WTC11 (cell line): ENCODE measurements at regions not wholly inside any gene's neighbourhood (a gene's known extent, or its start where the extent isn't known, plus 50 kb on each side); places are given as distances from the start of the nearest gene placed in this dataset.

Source experiments
- ATAC-seq: fragments of 200-7000 bp; cut with Tn5 transposase; 2 replicates; pipeline ENCODE4 v1.10.0; 2021; ENCODE audit warnings: mild to moderate bottlenecking, moderate library complexity
- CTCF ChIA-PET: fragments of 300-600 bp; sonication (Branson Sonifier 250); formaldehyde crosslinking; loops from one replicate; lab custom pipeline; 2021; ENCODE audit warnings: antibody characterized with exemption; lab: Charles Lee
- POLR2A ChIA-PET: fragments of 350-600 bp; sonication (Branson Sonifier 250); formaldehyde crosslinking; loops from one replicate; lab custom pipeline; 2021; ENCODE audit warnings: antibody characterized with exemption; lab: Charles Lee
- DNase-seq: peaks from one replicate; pipeline ENCODE4 v3.0.0; 2021; ENCODE audit warnings: low spot score
- H3K27ac Mint-ChIP-seq: 2 replicates; pipeline ENCODE4 v1.8.0; 2021; ENCODE audit warnings: mixed read lengths
- H3K27me3 Mint-ChIP-seq: 2 replicates; pipeline ENCODE4 v1.8.0; 2021; ENCODE audit warnings: low read depth, mild to moderate bottlenecking, moderate library complexity, mixed read lengths
- H3K36me3 Mint-ChIP-seq: 2 replicates; pipeline ENCODE4 v1.8.0; 2021; ENCODE audit warnings: mixed read lengths
- H3K4me1 Mint-ChIP-seq: 2 replicates; pipeline ENCODE4 v1.8.0; 2022; ENCODE audit warnings: mixed read lengths
- H3K4me3 Mint-ChIP-seq: 2 replicates; pipeline ENCODE4 v1.8.0; 2021; ENCODE audit warnings: mild to moderate bottlenecking, moderate library complexity, mixed read lengths
- H3K9me3 Mint-ChIP-seq: 2 replicates; pipeline ENCODE4 v1.8.0; 2021; ENCODE audit warnings: mixed read lengths
- ATF2 ChIP-seq: sonication (generic); formaldehyde crosslinking; IDR thresholded peaks from 2 replicates; pipeline ENCODE4 v1.8.1; 2022; ENCODE audit warnings: low read depth, missing genetic modification reagents, borderline replicate concordance
- CREB1 ChIP-seq: sonication (generic); formaldehyde crosslinking; IDR thresholded peaks from 2 replicates; pipeline ENCODE4 v1.8.0; 2023; ENCODE audit warnings: mild to moderate bottlenecking, missing genetic modification reagents
- CTCF ChIP-seq: fragments of 200-600 bp; IDR thresholded peaks from 2 replicates; pipeline ENCODE4 v1.8.0; 2022; ENCODE audit warnings: antibody characterized with exemption
- ETV6 ChIP-seq: sonication (generic); formaldehyde crosslinking; IDR thresholded peaks from 2 replicates; pipeline ENCODE4 v1.8.1; 2022; ENCODE audit warnings: mild to moderate bottlenecking, missing genetic modification reagents
- FOXK1 ChIP-seq: sonication (generic); formaldehyde crosslinking; IDR thresholded peaks from 2 replicates; pipeline ENCODE4 v1.8.0; 2022; ENCODE audit warnings: mild to moderate bottlenecking, moderate library complexity, missing genetic modification reagents
- GABPB1 ChIP-seq: sonication (generic); formaldehyde crosslinking; IDR thresholded peaks from 2 replicates; pipeline ENCODE4 v1.8.1; 2023; ENCODE audit warnings: mild to moderate bottlenecking, missing genetic modification reagents
- GRHL2 ChIP-seq: fragments of 250-450 bp; sonication (Bioruptor Pico); IDR thresholded peaks from 2 replicates; pipeline ENCODE4 v1.8.0; 2022; ENCODE audit warnings: mild to moderate bottlenecking, moderate library complexity; ENCODE audit not compliant: insufficient replicate concordance, severe bottlenecking
- KAT7 ChIP-seq: sonication (generic); formaldehyde crosslinking; IDR thresholded peaks from 2 replicates; pipeline ENCODE4 v1.8.1; 2023; ENCODE audit warnings: missing genetic modification reagents, mild to moderate bottlenecking, borderline replicate concordance
- NFYB ChIP-seq: sonication (generic); formaldehyde crosslinking; conservative IDR thresholded peaks from 2 replicates; pipeline ENCODE4 v1.8.0; 2022; ENCODE audit warnings: low read depth, missing genetic modification reagents
- NR2C2 ChIP-seq: sonication (generic); formaldehyde crosslinking; IDR thresholded peaks from 2 replicates; pipeline ENCODE4 v1.8.0; 2022; ENCODE audit warnings: mild to moderate bottlenecking, missing genetic modification reagents
- NR3C1 ChIP-seq: sonication (generic); formaldehyde crosslinking; conservative IDR thresholded peaks from 2 replicates; pipeline ENCODE4 v1.8.1; 2023; ENCODE audit warnings: low read depth, mild to moderate bottlenecking, missing genetic modification reagents
- SMAD3 ChIP-seq: sonication (generic); formaldehyde crosslinking; IDR thresholded peaks from 2 replicates; pipeline ENCODE4 v1.8.0; 2022; ENCODE audit warnings: missing genetic modification reagents, mild to moderate bottlenecking, borderline replicate concordance
- SP1 ChIP-seq: sonication (generic); formaldehyde crosslinking; conservative IDR thresholded peaks from 2 replicates; pipeline ENCODE4 v1.8.1; 2022; ENCODE audit warnings: missing genetic modification reagents
- ZNF219 ChIP-seq: sonication (generic); formaldehyde crosslinking; IDR thresholded peaks from 2 replicates; pipeline ENCODE4 v1.8.0; 2023; ENCODE audit warnings: missing genetic modification reagents, mild to moderate bottlenecking, borderline replicate concordance
- ZNF396 ChIP-seq: fragments of 250-450 bp; sonication (Bioruptor Pico); IDR thresholded peaks from 2 replicates; pipeline ENCODE4 v1.8.0; 2021; ENCODE audit warnings: mild to moderate bottlenecking, moderate library complexity, borderline replicate concordance
- ZNF423 ChIP-seq: fragments of 250-450 bp; sonication (Bioruptor Pico); IDR thresholded peaks from 2 replicates; pipeline ENCODE4 v2.1.2; 2022; ENCODE audit warnings: mild to moderate bottlenecking, moderate library complexity
- TF ChIP-seq, protein P1 (sequence below): fragments of 250-450 bp; sonication (Bioruptor Pico); IDR thresholded peaks from 2 replicates; pipeline ENCODE4 v1.9.0; 2021; ENCODE audit warnings: mild to moderate bottlenecking, borderline replicate concordance
- TF ChIP-seq, protein P2 (sequence below): fragments of 250-450 bp; sonication (Bioruptor Pico); IDR thresholded peaks from 2 replicates; pipeline ENCODE4 v1.9.0; 2021; ENCODE audit warnings: mild to moderate bottlenecking

- ChIA-PET CTCF (no interaction called here), POLR2A (no interaction called here)
- TF ChIP-seq, protein P1, sequence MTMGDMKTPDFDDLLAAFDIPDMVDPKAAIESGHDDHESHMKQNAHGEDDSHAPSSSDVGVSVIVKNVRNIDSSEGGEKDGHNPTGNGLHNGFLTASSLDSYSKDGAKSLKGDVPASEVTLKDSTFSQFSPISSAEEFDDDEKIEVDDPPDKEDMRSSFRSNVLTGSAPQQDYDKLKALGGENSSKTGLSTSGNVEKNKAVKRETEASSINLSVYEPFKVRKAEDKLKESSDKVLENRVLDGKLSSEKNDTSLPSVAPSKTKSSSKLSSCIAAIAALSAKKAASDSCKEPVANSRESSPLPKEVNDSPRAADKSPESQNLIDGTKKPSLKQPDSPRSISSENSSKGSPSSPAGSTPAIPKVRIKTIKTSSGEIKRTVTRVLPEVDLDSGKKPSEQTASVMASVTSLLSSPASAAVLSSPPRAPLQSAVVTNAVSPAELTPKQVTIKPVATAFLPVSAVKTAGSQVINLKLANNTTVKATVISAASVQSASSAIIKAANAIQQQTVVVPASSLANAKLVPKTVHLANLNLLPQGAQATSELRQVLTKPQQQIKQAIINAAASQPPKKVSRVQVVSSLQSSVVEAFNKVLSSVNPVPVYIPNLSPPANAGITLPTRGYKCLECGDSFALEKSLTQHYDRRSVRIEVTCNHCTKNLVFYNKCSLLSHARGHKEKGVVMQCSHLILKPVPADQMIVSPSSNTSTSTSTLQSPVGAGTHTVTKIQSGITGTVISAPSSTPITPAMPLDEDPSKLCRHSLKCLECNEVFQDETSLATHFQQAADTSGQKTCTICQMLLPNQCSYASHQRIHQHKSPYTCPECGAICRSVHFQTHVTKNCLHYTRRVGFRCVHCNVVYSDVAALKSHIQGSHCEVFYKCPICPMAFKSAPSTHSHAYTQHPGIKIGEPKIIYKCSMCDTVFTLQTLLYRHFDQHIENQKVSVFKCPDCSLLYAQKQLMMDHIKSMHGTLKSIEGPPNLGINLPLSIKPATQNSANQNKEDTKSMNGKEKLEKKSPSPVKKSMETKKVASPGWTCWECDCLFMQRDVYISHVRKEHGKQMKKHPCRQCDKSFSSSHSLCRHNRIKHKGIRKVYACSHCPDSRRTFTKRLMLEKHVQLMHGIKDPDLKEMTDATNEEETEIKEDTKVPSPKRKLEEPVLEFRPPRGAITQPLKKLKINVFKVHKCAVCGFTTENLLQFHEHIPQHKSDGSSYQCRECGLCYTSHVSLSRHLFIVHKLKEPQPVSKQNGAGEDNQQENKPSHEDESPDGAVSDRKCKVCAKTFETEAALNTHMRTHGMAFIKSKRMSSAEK (CRISPR knock-in tag): no peak
- TF ChIP-seq, protein P2, sequence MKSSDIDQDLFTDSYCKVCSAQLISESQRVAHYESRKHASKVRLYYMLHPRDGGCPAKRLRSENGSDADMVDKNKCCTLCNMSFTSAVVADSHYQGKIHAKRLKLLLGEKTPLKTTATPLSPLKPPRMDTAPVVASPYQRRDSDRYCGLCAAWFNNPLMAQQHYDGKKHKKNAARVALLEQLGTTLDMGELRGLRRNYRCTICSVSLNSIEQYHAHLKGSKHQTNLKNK (CRISPR knock-in tag): no peak
- TF ChIP-seq SMAD3 (no peak), ZNF396 (CRISPR knock-in tag) (no peak), NFYB (no peak), ATF2 (CRISPR knock-in tag) (no peak), GABPB1 (no peak), KAT7 (CRISPR knock-in tag) (no peak), CREB1 (no peak), CTCF (no peak), NR2C2 (CRISPR knock-in tag) (no peak), GRHL2 (CRISPR knock-in tag) (no peak), SP1 (CRISPR knock-in tag) (no peak), ZNF219 (CRISPR knock-in tag) (no peak), ETV6 (CRISPR knock-in tag) (no peak), FOXK1 (CRISPR knock-in tag) (no peak), ZNF423 (no peak)
- H3K27me3 Mint-ChIP-seq: no peaks in the 10 kb centered on the region
- H3K4me3 Mint-ChIP-seq: no peak overlapping the region
- peaks cover 6% of the 10 kb centered on the region for H3K4me1 Mint-ChIP-seq
- H3K27ac Mint-ChIP-seq: no peak overlapping the region
- ATAC-seq (no peak), DNase-seq (no peak)
- H3K9me3 Mint-ChIP-seq: no peaks in the 10 kb centered on the region
- no peaks in the 10 kb centered on the region for H3K36me3 Mint-ChIP-seq
These were observed 995.7 kb downstream of the CDH18 start for GRCh38 chr5:18992264-18992663.

DNA sequence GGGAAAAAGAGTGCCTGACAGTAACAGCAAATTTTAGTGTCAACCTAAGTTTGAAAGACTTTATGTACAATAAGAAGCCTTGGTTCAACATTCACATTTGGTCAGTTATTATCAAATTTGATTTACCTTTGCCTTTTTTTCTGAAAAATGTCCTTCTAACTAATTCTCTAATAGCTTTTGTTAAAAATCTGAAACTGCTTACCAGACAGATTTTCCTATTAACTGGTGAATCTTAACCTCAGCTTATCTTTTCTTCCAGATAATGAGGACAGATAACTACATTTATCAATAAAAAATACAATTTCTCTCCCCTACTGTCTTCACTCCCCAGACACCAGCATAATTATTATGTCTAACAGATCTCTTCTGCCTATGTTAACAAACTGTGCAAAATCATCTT, 988.5 kb downstream of the CDH18 start:
- no peaks in the 10 kb centered on the region for H3K36me3 Mint-ChIP-seq
- TF ChIP-seq NR3C1 (CRISPR knock-in tag): no peak
- DNase-seq (no peak), ATAC-seq (no peak)
- H3K27me3 Mint-ChIP-seq: no peaks in the 10 kb centered on the region
- H3K4me3 Mint-ChIP-seq: no peak overlapping the region
- H3K4me1 Mint-ChIP-seq: no peaks in the 10 kb centered on the region
- POLR2A ChIA-PET: no interaction called here
- no peaks in the 10 kb centered on the region for H3K9me3 Mint-ChIP-seq
- CTCF ChIA-PET: no interaction called here
- no peak overlapping the region for H3K27ac Mint-ChIP-seq
